ENCODE measurements at regions not wholly inside any gene's neighbourhood (a gene's known extent, or its start where the extent isn't known, plus 50 kb on each side); places are given as distances from the start of the nearest gene placed in this dataset.

GRCh38 chr22:27231266-27231665 lies 570.3 kb downstream of the MN1 start:
- H4K20me1 ChIP-seq (ENCODE audit: control insufficient read depth, insufficient read depth, insufficient read length) = no peaks in the 10 kb centered on the region
- H4K91ac ChIP-seq (ENCODE audit: insufficient read length, low read depth, low read length) = no peak overlapping the region
- no peak overlapping the region for H4K8ac ChIP-seq (replicated peaks; ENCODE audit: insufficient read length, low read depth, low read length)
- H2AK5ac ChIP-seq (ENCODE audit: insufficient read length, low read length) = no peak overlapping the region
- no peak overlapping the region for H3K4me3 Mint-ChIP-seq
- H3K79me1 ChIP-seq (ENCODE audit: insufficient read depth, low read depth, low read length, poor library complexity, severe bottlenecking) = no peaks in the 10 kb centered on the region
- no peak overlapping the region for H3K4ac ChIP-seq (ENCODE audit: low read depth, low read length)
- H3K27me3 ChIP-seq (ENCODE audit: insufficient read depth, low read length) = no peaks in the 10 kb centered on the region
- no peaks in the 10 kb centered on the region for H3K4me1 ChIP-seq (ENCODE audit: insufficient read depth, low read length)
- no peak overlapping the region for H3K27ac Mint-ChIP-seq
- peaks cover 34% of the 10 kb centered on the region for H3K27me3 Mint-ChIP-seq (ENCODE audit: low read depth)
- no CpG with 5 or more reads among the region's 5 CpGs for WGBS (ENCODE audit: extremely low coverage, insufficient read length, low lambda C conversion rate)
- H2BK5ac ChIP-seq (ENCODE audit: insufficient read length, low read length) = no peak overlapping the region
- H3K4me2 ChIP-seq (ENCODE audit: insufficient read depth, insufficient read length, low read length) = no peak overlapping the region
- no peak overlapping the region for H2BK12ac ChIP-seq (ENCODE audit: insufficient read length, low read depth, low read length)
- H3K27ac ChIP-seq (ENCODE audit: insufficient read length, low read depth, low read length) = no peak overlapping the region
- H3T11ph ChIP-seq (ENCODE audit: low read length) = no peak overlapping the region
- no peak overlapping the region for H2BK15ac ChIP-seq (ENCODE audit: low read depth, low read length)
- no peak for DNase-seq
- no peak overlapping the region for H2BK20ac ChIP-seq (ENCODE audit: low read depth, low read length, poor library complexity, severe bottlenecking)
- H3K9me3 Mint-ChIP-seq = peaks cover 0 to 6% of the 10 kb centered on the region in 2 experiments; a peak in 1 of 5 replicates
- no peak overlapping the region for H4K5ac ChIP-seq (ENCODE audit: insufficient read length, low read depth, low read length)
- H3K4me1 Mint-ChIP-seq = 0 out of 4 replicates have a peak, but pooled peaks cover 0 to 3% of the 10 kb centered on the region in 2 experiments
- H3K9me3 ChIP-seq (ENCODE audit: control insufficient read depth, low read depth, low read length) = no peaks in the 10 kb centered on the region
- H3K36me3 Mint-ChIP-seq (ENCODE audit: insufficient read depth in 1 of 3, low read depth in 3 of 3) = no peaks in the 10 kb centered on the region
- no peaks in the 10 kb centered on the region for H3K23me2 ChIP-seq (ENCODE audit: insufficient read length, low read depth, low read length, poor library complexity, severe bottlenecking)
- H3K14ac ChIP-seq (ENCODE audit: insufficient read depth, low read length) = no peak overlapping the region
- TF ChIP-seq CTCF (conservative IDR thresholded peaks at IDR 0.05) = no peak
- no peak overlapping the region for H2AFZ ChIP-seq (ENCODE audit: low read length)
- no peak overlapping the region for H3K23ac ChIP-seq (ENCODE audit: insufficient read length, low read depth, low read length)
- no peak overlapping the region for H3K9ac ChIP-seq (ENCODE audit: extremely low read depth, insufficient read length, low read length)
- H3K79me2 ChIP-seq (ENCODE audit: insufficient read depth, low read length) = no peaks in the 10 kb centered on the region
- no peak overlapping the region for H3K18ac ChIP-seq (ENCODE audit: insufficient read length, low read depth, low read length)
- no peak overlapping the region for H2BK120ac ChIP-seq (ENCODE audit: low read depth, low read length, poor library complexity, severe bottlenecking)
- H3K56ac ChIP-seq (ENCODE audit: insufficient read length, low read depth, low read length) = no peak overlapping the region
